Islet precursor cell (in vitro differentiated cells): ENCODE measurements at regions not wholly inside any gene's neighbourhood (a gene's known extent, or its start where the extent isn't known, plus 50 kb on each side); places are given as distances from the start of the nearest gene placed in this dataset.

Experiments
- DNase-seq: peaks from one replicate; pipeline ENCODE4 v3.0.0-alpha.2; 2018

GRCh38 chr6:22621701-22622100 is 52.3 kb downstream of the HDGFL1 start:
- DNase-seq: no peak

GRCh38 chr6:22622351-22622750 is 53.0 kb downstream of the HDGFL1 start:
- no peak for DNase-seq

GRCh38 chr6:22622813-22623212 is 53.4 kb downstream of the HDGFL1 start:
- no peak for DNase-seq

- DNase-seq: no peak
Observed at GRCh38 chr6:22627644-22628043, 58.3 kb downstream of the HDGFL1 start.

- DNase-seq: no peak
Observed at GRCh38 chr6:22631091-22631490, 61.7 kb downstream of the HDGFL1 start.

GRCh38 chr6:22632581-22633145 is 63.3 kb downstream of the HDGFL1 start:
- no peak for DNase-seq

GRCh38 chr6:22636452-22636851 is 67.1 kb downstream of the HDGFL1 start:
- no peak for DNase-seq

GRCh38 chr6:22637782-22638181 is 68.4 kb downstream of the HDGFL1 start:
- no peak for DNase-seq

- DNase-seq: no peak
Observed at GRCh38 chr6:22638320-22638719, 69.0 kb downstream of the HDGFL1 start.

GRCh38 chr6:22642254-22642653 is 72.9 kb downstream of the HDGFL1 start:
- DNase-seq: no peak

GRCh38 chr6:22643780-22644179 is 74.4 kb downstream of the HDGFL1 start:
- DNase-seq: no peak

- DNase-seq: no peak
Observed at GRCh38 chr6:22647719-22648118, 78.4 kb downstream of the HDGFL1 start.

- DNase-seq: no peak
Observed at GRCh38 chr6:22651731-22652130, 82.4 kb downstream of the HDGFL1 start.

- no peak for DNase-seq
Observed at GRCh38 chr6:22653980-22654610, 84.7 kb downstream of the HDGFL1 start.

GRCh38 chr6:22656706-22657351 is 87.5 kb downstream of the HDGFL1 start:
- no peak for DNase-seq

- no peak for DNase-seq
Observed at GRCh38 chr6:22657352-22657980, 88.1 kb downstream of the HDGFL1 start.

GRCh38 chr6:22658183-22658582 is 88.8 kb downstream of the HDGFL1 start:
- no peak for DNase-seq

- no peak for DNase-seq
Observed at GRCh38 chr6:22658934-22659333, 89.6 kb downstream of the HDGFL1 start.

GRCh38 chr6:22664968-22665367 is 95.6 kb downstream of the HDGFL1 start:
- DNase-seq: no peak

- DNase-seq: no peak
Observed at GRCh38 chr6:22666021-22666420, 96.7 kb downstream of the HDGFL1 start.

GRCh38 chr6:22666586-22666985 is 97.2 kb downstream of the HDGFL1 start:
- DNase-seq: no peak

GRCh38 chr6:22667855-22668254 is 98.5 kb downstream of the HDGFL1 start:
- no peak for DNase-seq

GRCh38 chr6:22668307-22668706 is 98.9 kb downstream of the HDGFL1 start:
- DNase-seq: no peak

- DNase-seq: no peak
Observed at GRCh38 chr6:22668717-22669116, 99.4 kb downstream of the HDGFL1 start.
